GM06990 (cell line): ENCODE measurements at regions not wholly inside any gene's neighbourhood (a gene's known extent, or its start where the extent isn't known, plus 50 kb on each side); places are given as distances from the start of the nearest gene placed in this dataset.

Source experiments
- DNase-seq: peaks from one replicate; pipeline ENCODE4 v3.0.0-alpha.2; 2011; ENCODE audit not compliant: insufficient read length; ENCODE audit errors: extremely low read depth
- H3K27me3 ChIP-seq: replicated peaks from 2 replicates; pipeline ENCODE4 v1.6.0; 2011; ENCODE audit warnings: low read length; ENCODE audit not compliant: control insufficient read depth, insufficient read depth
- H3K36me3 ChIP-seq: 2 replicates; pipeline ENCODE4 v1.5.1; 2011; ENCODE audit warnings: low read length; ENCODE audit not compliant: control insufficient read depth, insufficient read depth
- H3K4me3 ChIP-seq: replicated peaks from 2 replicates; pipeline ENCODE4 v1.5.1; 2011; ENCODE audit warnings: low read depth, mild to moderate bottlenecking, control low read depth, low read length
- TF ChIP-seq, protein P1 (sequence below): IDR thresholded peaks from 2 replicates; pipeline ENCODE4 v1.5.1; 2011; ENCODE audit warnings: low read length, control low read depth, mild to moderate bottlenecking, inconsistent platforms; ENCODE audit not compliant: insufficient read depth, poor library complexity, severe bottlenecking

DNA sequence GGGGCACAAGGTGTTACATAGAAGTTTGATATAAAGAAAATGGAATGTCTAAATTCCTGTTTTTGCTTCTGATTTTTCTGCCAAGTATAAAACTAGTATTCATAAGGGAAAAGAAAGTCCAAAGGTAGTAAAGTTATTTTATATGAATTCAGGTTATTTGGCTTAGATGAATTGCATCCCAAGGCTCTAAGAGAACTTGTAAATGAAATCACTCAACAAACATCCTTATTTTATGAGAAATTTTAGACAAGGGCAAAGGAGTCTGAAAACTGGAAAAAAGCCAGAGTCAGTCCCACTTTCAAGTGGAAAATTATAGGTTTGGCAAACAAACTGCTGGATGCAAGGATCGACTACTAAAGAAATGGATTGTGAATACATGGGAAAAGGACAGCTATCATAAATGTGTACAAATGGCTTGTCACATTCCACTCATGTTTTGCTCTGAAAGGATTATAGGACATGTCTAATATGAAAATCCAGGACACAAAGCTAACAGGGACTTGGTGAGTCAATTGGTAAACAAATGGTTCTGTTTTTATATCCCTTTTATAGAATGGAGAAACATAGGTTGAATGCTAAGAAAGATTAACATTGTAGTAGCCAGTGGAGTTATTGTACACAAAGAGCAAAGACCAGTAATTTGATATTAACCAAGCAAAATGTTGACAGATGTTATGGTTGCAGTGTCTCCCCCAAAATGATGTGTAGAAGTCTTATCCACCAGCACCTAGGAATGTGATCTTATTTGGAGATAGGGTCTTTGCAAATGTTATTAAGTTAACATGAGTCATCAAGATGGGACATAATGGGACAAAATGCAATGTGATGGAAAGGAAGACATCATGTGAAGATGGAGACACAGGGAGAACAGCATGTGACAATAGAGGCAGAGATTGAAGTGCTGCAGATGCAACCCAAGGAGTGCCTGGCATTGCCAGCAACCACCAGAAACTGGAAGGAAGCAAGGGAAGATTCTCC is 495.7 kb downstream of the TLE1 start:
- Histone ChIP-seq H3K27me3 (no peaks in the 10 kb centered on the region), H3K4me3 (no peak overlapping the region), H3K36me3 (no peaks in the 10 kb centered on the region)
- TF ChIP-seq, protein P1, sequence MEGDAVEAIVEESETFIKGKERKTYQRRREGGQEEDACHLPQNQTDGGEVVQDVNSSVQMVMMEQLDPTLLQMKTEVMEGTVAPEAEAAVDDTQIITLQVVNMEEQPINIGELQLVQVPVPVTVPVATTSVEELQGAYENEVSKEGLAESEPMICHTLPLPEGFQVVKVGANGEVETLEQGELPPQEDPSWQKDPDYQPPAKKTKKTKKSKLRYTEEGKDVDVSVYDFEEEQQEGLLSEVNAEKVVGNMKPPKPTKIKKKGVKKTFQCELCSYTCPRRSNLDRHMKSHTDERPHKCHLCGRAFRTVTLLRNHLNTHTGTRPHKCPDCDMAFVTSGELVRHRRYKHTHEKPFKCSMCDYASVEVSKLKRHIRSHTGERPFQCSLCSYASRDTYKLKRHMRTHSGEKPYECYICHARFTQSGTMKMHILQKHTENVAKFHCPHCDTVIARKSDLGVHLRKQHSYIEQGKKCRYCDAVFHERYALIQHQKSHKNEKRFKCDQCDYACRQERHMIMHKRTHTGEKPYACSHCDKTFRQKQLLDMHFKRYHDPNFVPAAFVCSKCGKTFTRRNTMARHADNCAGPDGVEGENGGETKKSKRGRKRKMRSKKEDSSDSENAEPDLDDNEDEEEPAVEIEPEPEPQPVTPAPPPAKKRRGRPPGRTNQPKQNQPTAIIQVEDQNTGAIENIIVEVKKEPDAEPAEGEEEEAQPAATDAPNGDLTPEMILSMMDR = no peak
- no peak for DNase-seq

DNA sequence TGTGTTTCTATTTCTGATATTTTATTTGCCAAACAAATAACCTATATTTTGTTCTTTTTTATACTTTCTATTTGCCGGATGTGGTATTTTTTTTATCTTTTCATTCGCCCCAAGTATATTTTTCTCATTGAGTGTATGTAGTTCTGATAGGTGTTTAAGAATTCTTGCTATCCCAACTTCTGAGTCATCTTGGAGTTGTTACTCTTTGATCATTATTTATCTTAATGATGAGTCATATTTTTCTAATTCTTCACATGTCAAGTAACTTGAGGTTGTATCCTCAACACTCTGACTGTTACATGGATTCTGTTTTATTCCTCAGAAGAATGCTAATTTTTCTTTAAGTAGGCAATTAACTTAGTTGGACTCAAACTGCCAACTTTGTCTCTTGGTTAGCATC is 498.1 kb downstream of the TLE1 start:
- H3K4me3 ChIP-seq = no peak overlapping the region
- no peak for DNase-seq
- H3K27me3 ChIP-seq = no peaks in the 10 kb centered on the region
- no peaks in the 10 kb centered on the region for H3K36me3 ChIP-seq
- TF ChIP-seq, protein P1 = no peak

DNA sequence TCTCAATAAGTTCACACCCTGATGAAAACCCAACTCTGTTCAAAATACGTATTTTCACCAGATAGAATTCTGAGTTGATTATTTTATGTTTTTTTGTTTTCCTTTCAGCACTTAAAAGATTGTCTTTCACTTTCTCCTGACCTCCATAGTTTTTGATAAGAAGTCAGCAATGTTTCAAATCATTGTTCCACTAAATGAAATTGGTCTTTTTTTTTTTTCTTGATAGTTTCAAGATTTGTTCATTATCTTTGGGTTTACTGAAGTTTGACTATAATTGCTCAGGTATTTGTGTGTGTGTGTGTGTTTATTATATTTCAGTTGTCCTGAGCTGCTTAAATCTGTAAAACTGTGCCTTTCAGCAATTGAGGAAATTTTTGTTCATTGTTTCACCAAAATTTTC is 498.7 kb downstream of the TLE1 start:
- no peak for DNase-seq
- Histone ChIP-seq H3K36me3 (no peaks in the 10 kb centered on the region), H3K27me3 (no peaks in the 10 kb centered on the region), H3K4me3 (no peak overlapping the region)
- TF ChIP-seq, protein P1 = no peak

DNA sequence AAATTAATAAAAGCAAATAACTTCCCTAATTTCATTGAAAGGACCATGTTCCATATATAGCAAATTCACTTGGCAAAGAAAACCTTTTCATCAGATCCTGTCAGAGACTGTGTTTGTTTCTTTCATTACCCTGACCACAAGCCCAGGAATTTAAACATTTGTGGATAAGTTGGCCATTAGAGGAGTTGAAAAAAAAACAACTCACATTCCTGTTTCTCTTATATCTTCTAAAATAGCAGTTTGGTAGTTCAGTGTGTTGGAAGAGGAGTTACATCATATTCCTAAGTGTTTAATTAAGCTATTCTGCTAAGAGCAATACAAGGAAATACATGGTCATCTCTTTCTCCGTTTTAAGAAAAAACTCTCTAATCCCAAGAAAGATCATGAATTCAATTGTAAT is 505.6 kb downstream of the TLE1 start:
- H3K27me3 ChIP-seq = no peaks in the 10 kb centered on the region
- H3K36me3 ChIP-seq = no peaks in the 10 kb centered on the region
- TF ChIP-seq, protein P1 = no peak
- no peak for DNase-seq
- H3K4me3 ChIP-seq = no peak overlapping the region

DNA sequence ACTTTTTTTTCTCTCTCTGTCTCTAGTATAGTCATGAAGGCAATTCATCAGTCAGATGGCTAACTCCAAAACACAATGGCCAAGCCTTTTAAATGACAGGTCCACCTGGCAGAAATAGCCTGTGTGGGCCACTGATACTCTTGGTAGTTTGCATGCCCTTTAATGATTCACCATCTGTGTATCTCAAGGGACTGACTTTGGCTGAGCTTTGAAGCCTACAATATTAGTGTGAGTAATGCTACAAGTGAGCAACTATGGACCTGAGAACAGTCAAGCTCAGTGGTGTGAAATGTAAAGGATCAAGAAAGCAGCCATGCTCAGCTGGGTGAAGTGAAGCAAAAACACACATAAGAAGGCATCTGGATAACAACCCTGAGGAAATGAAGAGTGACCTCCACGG is 506.9 kb downstream of the TLE1 start:
- Histone ChIP-seq H3K36me3 (no peaks in the 10 kb centered on the region), H3K27me3 (no peaks in the 10 kb centered on the region), H3K4me3 (no peak overlapping the region)
- TF ChIP-seq, protein P1 = no peak
- no peak for DNase-seq

DNA sequence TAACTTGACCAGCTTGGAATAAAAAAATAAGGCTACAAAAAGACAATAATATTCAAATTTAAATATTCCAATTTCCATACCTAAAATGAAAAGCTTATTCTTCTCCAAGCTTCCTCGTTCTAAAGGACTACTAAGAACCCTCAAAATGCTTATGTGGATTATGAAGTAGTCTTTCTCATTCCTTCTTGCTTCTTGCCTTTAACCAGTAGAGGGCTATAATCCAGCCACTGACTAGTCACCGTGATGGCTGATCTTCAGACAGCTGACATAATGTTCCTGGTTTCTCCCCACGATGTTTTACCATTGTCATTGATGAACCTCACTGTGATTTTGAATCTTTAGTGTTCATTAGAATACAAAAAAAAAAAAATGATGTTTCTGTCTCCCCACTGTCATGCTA is 515.3 kb downstream of the TLE1 start:
- no peaks in the 10 kb centered on the region for H3K36me3 ChIP-seq
- TF ChIP-seq, protein P1 = no peak
- no peak for DNase-seq
- no peaks in the 10 kb centered on the region for H3K27me3 ChIP-seq
- H3K4me3 ChIP-seq = no peak overlapping the region
